Psoas muscle (tissue), 7 donors: ENCODE measurements at regions not wholly inside any gene's neighbourhood (a gene's known extent, or its start where the extent isn't known, plus 50 kb on each side); places are given as distances from the start of the nearest gene placed in this dataset.
"Not testable (repeated sequence)": the region's sequence is repeated elsewhere in the genome, so short reads cannot be mapped to it uniquely, and the experiment has no call there.

Source experiments
- ATAC-seq, 4 donors: fragments of 200-7000 bp; cut with Tn5 transposase; one replicate each; pipeline ENCODE4 v1.9.1; 2020; ENCODE audit warnings: moderate library complexity in 3 of 4, mild to moderate bottlenecking in 2 of 4
- DNase-seq, 2 donors: peaks; one replicate each; pipeline ENCODE4 v3.0.0-alpha.2; 2020
- H3K27ac ChIP-seq: fragments of 200-600 bp; one replicate; pipeline ENCODE4 v1.8.0; 2022
- H3K27me3 ChIP-seq, 3 donors: fragments of 200-600 bp in 1 of 3; one replicate each; pipeline versions ENCODE4 v1.6.1 to v1.8.0; 2013 to 2022; ENCODE audit warnings: low read length in 2 of 3, mild to moderate bottlenecking in 2 of 3, moderate library complexity in 1 of 3; ENCODE audit not compliant: insufficient read depth in 3 of 3
- H3K36me3 ChIP-seq, 2 donors: fragments of 200-600 bp in 1 of 2; one replicate each; pipeline versions ENCODE4 v1.6.1 to v1.8.0; 2013 to 2022; ENCODE audit warnings: low read depth in 1 of 2, mild to moderate bottlenecking in 1 of 2, moderate library complexity in 1 of 2; ENCODE audit not compliant: insufficient read depth in 1 of 2
- H3K4me1 ChIP-seq: fragments of 200-600 bp; one replicate; pipeline ENCODE4 v1.8.0; 2022
- H3K4me3 ChIP-seq: fragments of 200-600 bp; one replicate; pipeline ENCODE4 v1.8.0; 2022; ENCODE audit warnings: mild to moderate bottlenecking
- H3K9me3 ChIP-seq: fragments of 200-600 bp; one replicate; pipeline ENCODE4 v1.8.0; 2022
- WGBS, 3 donors: extraction: QIAGEN DNeasy Blood & Tissue Kit; methylation state at CpG; one replicate each; pipeline versions ENCODE4 v1.1.6 to v1.1.7; 2013; 5-methylcytosine and 5-hydroxymethylcytosine counted together
- intact Hi-C, 2 donors: fragments of 100-400 bp; cut with DNase I; formaldehyde crosslinking; loops; one replicate each; pipeline versions ENCODE4 v1.11.0 to v1.14.2; 2022
- TF ChIP-seq, protein P1 (sequence below): fragments of 200-600 bp; IDR thresholded peaks from one replicate; pipeline ENCODE4 v1.8.0; 2022; ENCODE audit warnings: antibody characterized with exemption
- donor health status: healthy with polysubstance abuse.
- donor health status: DM: no; HTN: no; CAD: no; lungs with moderate emphysema.
- donor health status: Bipolar disorder and iron deficiency.
- donor health status: healthy.
- donor health status: DM: yes; HTN: yes; CAD: no.
- donor health status: DM: no; HTN: no; CAD: no.
- donor health status: DM: yes; HTN: yes; CAD: no.

GRCh38 chr4:60657807-60658206, 542.3 kb upstream of the ADGRL3 start:
- no peaks in the 10 kb centered on the region for H3K27me3 ChIP-seq
- ATAC-seq, result no peak
- intact Hi-C loops, result no loop called here
- no peaks in the 10 kb centered on the region for H3K4me1 ChIP-seq
- TF ChIP-seq, protein P1, sequence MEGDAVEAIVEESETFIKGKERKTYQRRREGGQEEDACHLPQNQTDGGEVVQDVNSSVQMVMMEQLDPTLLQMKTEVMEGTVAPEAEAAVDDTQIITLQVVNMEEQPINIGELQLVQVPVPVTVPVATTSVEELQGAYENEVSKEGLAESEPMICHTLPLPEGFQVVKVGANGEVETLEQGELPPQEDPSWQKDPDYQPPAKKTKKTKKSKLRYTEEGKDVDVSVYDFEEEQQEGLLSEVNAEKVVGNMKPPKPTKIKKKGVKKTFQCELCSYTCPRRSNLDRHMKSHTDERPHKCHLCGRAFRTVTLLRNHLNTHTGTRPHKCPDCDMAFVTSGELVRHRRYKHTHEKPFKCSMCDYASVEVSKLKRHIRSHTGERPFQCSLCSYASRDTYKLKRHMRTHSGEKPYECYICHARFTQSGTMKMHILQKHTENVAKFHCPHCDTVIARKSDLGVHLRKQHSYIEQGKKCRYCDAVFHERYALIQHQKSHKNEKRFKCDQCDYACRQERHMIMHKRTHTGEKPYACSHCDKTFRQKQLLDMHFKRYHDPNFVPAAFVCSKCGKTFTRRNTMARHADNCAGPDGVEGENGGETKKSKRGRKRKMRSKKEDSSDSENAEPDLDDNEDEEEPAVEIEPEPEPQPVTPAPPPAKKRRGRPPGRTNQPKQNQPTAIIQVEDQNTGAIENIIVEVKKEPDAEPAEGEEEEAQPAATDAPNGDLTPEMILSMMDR, result no peak
- DNase-seq, result no peak
- no peak overlapping the region for H3K27ac ChIP-seq
- H3K4me3 ChIP-seq, result no peak overlapping the region
- H3K36me3 ChIP-seq, result no peaks in the 10 kb centered on the region
- no peaks in the 10 kb centered on the region for H3K9me3 ChIP-seq

GRCh38 chr4:60663769-60664168, 536.4 kb upstream of the ADGRL3 start:
- ATAC-seq (no peak), DNase-seq (no peak)
- Histone ChIP-seq H3K4me3 (no peak overlapping the region), H3K27ac (no peak overlapping the region), H3K27me3 (no peaks in the 10 kb centered on the region), H3K36me3 (no peaks in the 10 kb centered on the region), H3K9me3 (no peaks in the 10 kb centered on the region), H3K4me1 (no peaks in the 10 kb centered on the region)
- 84 to 95% (median 92%) methylated on average over 4 of the region's 4 CpGs for WGBS, 3 donors
- intact Hi-C loops, result no loop called here
- TF ChIP-seq, protein P1, result no peak

GRCh38 chr4:60682901-60683300, 517.2 kb upstream of the ADGRL3 start:
- Histone ChIP-seq H3K9me3 (no peaks in the 10 kb centered on the region), H3K27ac (no peak overlapping the region), H3K4me3 (no peak overlapping the region), H3K27me3 (no peaks in the 10 kb centered on the region), H3K36me3 (no peaks in the 10 kb centered on the region), H3K4me1 (no peaks in the 10 kb centered on the region)
- intact Hi-C loops, result no loop called here
- TF ChIP-seq, protein P1, result no peak
- DNase-seq (no peak), ATAC-seq (no peak)
- 43 to 53% (median 47%) methylated on average over 1 of the region's 1 CpG for WGBS, 3 donors

GRCh38 chr4:60683357-60683756, 516.8 kb upstream of the ADGRL3 start:
- Histone ChIP-seq H3K4me3 (no peak overlapping the region), H3K9me3 (no peaks in the 10 kb centered on the region), H3K27ac (no peak overlapping the region), H3K36me3 (no peaks in the 10 kb centered on the region), H3K4me1 (no peaks in the 10 kb centered on the region), H3K27me3 (no peaks in the 10 kb centered on the region)
- ATAC-seq, result no peak
- DNase-seq, result no peak
- TF ChIP-seq, protein P1, result no peak
- intact Hi-C loops, result no loop called here
- WGBS, 3 donors, result 73 to 88% (median 83%) methylated on average over 1 of the region's 1 CpG

GRCh38 chr4:60683973-60684372, 516.2 kb upstream of the ADGRL3 start:
- H3K4me1 ChIP-seq, result no peaks in the 10 kb centered on the region
- TF ChIP-seq, protein P1, result no peak
- WGBS, 3 donors, result 45 to 54% (median 51%) methylated on average over 2 of the region's 2 CpGs
- intact Hi-C loops, result no loop called here
- no peak overlapping the region for H3K27ac ChIP-seq
- no peak for ATAC-seq
- DNase-seq, result no peak
- no peaks in the 10 kb centered on the region for H3K9me3 ChIP-seq
- no peak overlapping the region for H3K4me3 ChIP-seq
- H3K36me3 ChIP-seq, result no peaks in the 10 kb centered on the region
- no peaks in the 10 kb centered on the region for H3K27me3 ChIP-seq

- 84 to 88% (median 84%) methylated on average over 5 of the region's 5 CpGs for WGBS, 3 donors
- not testable (repeated sequence) for DNase-seq, ATAC-seq
Observed at GRCh38 chr4:60696062-60696461, 504.1 kb upstream of the ADGRL3 start.

More at GRCh38 chr4:60696062-60696461, 504.1 kb upstream of the ADGRL3 start:
- intact Hi-C loops, H3K27ac ChIP-seq, H3K9me3 ChIP-seq, H3K36me3 ChIP-seq, H3K4me1 ChIP-seq, H3K27me3 ChIP-seq, H3K4me3 ChIP-seq: not testable (repeated sequence)
